ENCODE measurements at regions not wholly inside any gene's neighbourhood (a gene's known extent, or its start where the extent isn't known, plus 50 kb on each side); places are given as distances from the start of the nearest gene placed in this dataset.

DNA sequence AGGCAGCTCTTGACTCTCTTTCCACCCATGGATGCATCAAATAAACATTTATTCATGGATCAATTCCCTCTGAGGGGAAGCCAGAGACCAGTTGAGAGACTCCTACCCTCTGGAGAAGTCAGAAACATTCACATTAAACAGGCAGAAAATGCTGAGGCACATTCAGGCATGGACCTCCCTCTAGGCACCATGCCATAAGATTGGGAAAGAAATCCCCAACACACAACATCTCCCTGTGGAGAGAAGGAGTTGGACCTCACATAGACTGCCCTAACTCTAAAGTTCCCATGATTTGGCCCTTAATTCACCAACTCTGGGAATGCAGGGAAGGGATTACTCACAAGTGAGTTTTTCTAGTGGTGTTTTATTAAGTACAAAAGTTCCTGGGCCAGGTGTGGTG lies 415.3 kb upstream of the C1orf87 start:
- H3K9me3 ChIP-seq (ENCODE audit: control insufficient read depth, low read length): no peaks in the 10 kb centered on the region
- no peaks in the 10 kb centered on the region for H3K4me1 ChIP-seq (ENCODE audit: control insufficient read depth, insufficient read depth, low read length, poor library complexity, severe bottlenecking)
- no peak overlapping the region for H3K27ac ChIP-seq (ENCODE audit: low read depth, low read length, severe bottlenecking)
- no peak overlapping the region for H3K4me3 ChIP-seq (ENCODE audit: extremely low read depth, insufficient read depth, low read length, poor library complexity, severe bottlenecking)
- H3K36me3 ChIP-seq (ENCODE audit: control insufficient read depth, insufficient read depth, low read length): no peaks in the 10 kb centered on the region

DNA sequence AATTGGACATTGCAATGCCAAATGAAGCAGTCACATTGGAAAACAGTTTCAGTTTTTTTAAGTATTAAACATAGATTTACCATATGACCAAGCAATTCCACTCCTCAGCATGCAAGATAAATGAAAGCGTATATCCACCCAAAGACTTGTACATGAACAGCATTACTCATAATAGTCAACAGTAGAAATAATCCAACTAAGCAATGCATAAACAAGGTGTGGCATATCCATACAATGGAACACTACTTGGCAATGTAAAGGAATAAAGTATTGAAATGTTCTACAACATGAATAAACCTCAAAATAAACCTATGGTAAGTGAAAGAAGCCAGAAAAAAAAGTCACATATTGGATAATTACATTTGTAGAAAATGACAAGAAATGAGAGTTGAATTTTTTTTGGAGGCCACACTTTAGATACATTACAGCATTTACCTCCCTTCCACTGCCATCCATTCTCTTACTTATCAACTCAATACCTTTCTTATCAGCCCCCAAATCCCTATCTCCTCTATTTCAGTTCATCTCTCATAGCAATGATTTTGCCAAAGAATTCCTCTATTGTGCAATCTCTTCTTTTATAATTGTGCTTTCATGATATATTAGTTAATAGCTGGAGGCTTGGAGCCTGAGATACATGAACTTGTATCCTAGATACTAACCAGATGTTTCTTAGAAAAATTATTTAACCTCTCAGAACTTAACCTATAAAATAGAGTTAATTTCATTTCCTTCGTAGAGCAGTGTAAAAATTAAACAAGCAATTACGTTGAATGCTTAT lies 414.2 kb upstream of the C1orf87 start:
- WGBS, 2 experiments (ENCODE audit: insufficient coverage in 2 of 2): no CpG with 5 or more reads among the region's 3 CpGs
- Histone ChIP-seq H3K4me3 (ENCODE audit: extremely low read depth, insufficient read depth, low read length, poor library complexity, severe bottlenecking) (no peak overlapping the region), H3K9me3 (ENCODE audit: control insufficient read depth, low read length) (no peaks in the 10 kb centered on the region), H3K36me3 (ENCODE audit: control insufficient read depth, insufficient read depth, low read length) (no peaks in the 10 kb centered on the region), H3K4me1 (ENCODE audit: control insufficient read depth, insufficient read depth, low read length, poor library complexity, severe bottlenecking) (no peaks in the 10 kb centered on the region), H3K27ac (ENCODE audit: low read depth, low read length, severe bottlenecking) (no peak overlapping the region)

DNA sequence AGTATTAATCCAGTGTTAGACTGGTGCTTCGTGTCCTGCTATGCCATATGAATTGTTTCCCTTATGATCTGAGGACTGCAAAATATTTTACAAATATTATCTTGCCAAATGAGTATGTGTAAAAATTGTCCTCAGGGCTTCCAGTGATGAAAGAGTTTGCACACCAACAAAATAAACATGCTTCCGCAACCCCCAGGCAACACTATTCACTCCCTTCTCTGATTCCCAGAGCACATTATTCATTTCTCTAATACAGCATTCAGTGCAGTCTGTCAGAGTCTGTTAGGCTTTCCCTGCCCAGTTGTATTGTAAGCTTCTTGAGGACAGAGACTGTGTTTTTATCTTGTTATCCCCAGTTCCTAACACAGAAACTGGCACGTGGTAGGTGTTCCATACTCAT lies 409.9 kb upstream of the C1orf87 start:
- Histone ChIP-seq H3K4me1 (ENCODE audit: control insufficient read depth, insufficient read depth, low read length, poor library complexity, severe bottlenecking) (no peaks in the 10 kb centered on the region), H3K9me3 (ENCODE audit: control insufficient read depth, low read length) (no peaks in the 10 kb centered on the region), H3K27ac (ENCODE audit: low read depth, low read length, severe bottlenecking) (no peak overlapping the region), H3K4me3 (ENCODE audit: extremely low read depth, insufficient read depth, low read length, poor library complexity, severe bottlenecking) (no peak overlapping the region), H3K36me3 (ENCODE audit: control insufficient read depth, insufficient read depth, low read length) (no peaks in the 10 kb centered on the region)
- WGBS, 2 experiments (ENCODE audit: insufficient coverage in 2 of 2): 80 to 100% methylated on average over 1 of the region's 3 CpGs

DNA sequence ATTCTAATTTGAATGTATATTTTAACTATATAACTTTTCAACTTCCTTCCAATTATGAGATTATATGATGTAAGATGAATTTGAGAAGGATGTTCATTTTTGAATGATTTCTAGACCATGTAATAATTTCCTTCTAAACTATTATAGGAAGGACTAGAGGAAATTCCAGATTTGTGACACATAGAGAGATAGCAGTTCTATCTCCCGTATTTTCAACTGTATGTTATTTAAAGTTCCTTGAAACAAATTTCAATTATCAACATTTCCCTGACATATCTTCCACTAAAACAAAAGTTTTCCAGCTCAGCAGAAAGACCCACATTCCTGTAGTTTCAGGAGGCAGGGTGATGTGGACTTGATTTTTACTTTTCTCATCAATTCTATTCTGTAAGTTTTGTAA lies 396.7 kb upstream of the C1orf87 start:
- H3K4me3 ChIP-seq (ENCODE audit: extremely low read depth, insufficient read depth, low read length, poor library complexity, severe bottlenecking): no peak overlapping the region
- H3K36me3 ChIP-seq (ENCODE audit: control insufficient read depth, insufficient read depth, low read length): no peaks in the 10 kb centered on the region
- no CpG with 5 or more reads among the region's 1 CpG for WGBS, 2 experiments (ENCODE audit: insufficient coverage in 2 of 2)
- no peaks in the 10 kb centered on the region for H3K4me1 ChIP-seq (ENCODE audit: control insufficient read depth, insufficient read depth, low read length, poor library complexity, severe bottlenecking)
- no peaks in the 10 kb centered on the region for H3K9me3 ChIP-seq (ENCODE audit: control insufficient read depth, low read length)
- H3K27ac ChIP-seq (ENCODE audit: low read depth, low read length, severe bottlenecking): no peak overlapping the region

DNA sequence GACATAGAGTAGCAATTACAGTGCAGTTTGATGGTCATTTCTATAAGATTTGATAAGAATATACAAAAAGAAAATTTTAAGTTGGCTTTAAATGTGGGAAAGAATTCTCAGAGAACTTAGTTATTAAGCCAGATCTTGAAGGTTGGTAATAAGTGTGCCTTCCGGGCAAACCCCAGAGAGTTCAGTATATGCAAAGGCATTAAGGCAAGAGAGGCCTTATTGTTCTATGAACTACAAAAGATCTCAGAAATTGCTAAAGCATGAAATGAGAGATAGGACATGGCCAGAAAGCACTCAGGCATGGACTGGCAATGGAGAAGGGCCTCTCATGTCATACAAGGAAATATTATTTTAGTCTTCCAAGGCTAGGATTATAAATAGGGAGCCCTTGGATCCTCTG lies 390.2 kb upstream of the C1orf87 start:
- 100% methylated on average over 1 of the region's 1 CpG; no CpG with 5 or more reads in 1 of the 2 experiments for WGBS, 2 experiments (ENCODE audit: insufficient coverage in 2 of 2)

DNA sequence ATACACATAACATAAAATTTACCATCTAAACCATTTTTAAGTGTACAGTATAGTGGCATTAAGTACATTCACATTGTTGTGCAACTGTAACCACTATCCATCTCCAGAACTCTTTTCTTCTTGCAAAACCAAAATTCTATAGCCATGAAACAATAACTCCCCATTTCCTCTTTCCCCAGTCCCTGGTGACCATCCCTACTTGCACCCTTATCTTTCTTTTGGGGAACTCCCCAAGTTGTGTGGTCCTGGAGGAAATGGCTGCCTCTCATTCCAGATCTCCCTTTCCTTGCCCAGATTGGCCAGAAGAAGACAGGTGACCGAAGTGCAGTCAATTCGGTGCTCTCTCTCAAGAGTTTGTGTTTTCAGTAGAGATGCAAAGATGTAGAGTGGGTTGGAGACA lies 389.6 kb upstream of the C1orf87 start:
- no peaks in the 10 kb centered on the region for H3K9me3 ChIP-seq (ENCODE audit: control insufficient read depth, low read length)
- no peak overlapping the region for H3K4me3 ChIP-seq (ENCODE audit: extremely low read depth, insufficient read depth, low read length, poor library complexity, severe bottlenecking)
- WGBS, 2 experiments (ENCODE audit: insufficient coverage in 2 of 2): 60 to 100% methylated on average over 1 of the region's 2 CpGs
- no peaks in the 10 kb centered on the region for H3K36me3 ChIP-seq (ENCODE audit: control insufficient read depth, insufficient read depth, low read length)
- H3K27ac ChIP-seq (ENCODE audit: low read depth, low read length, severe bottlenecking): no peak overlapping the region
- H3K4me1 ChIP-seq (ENCODE audit: control insufficient read depth, insufficient read depth, low read length, poor library complexity, severe bottlenecking): no peaks in the 10 kb centered on the region

More for the DNA sequence above, 390.2 kb upstream of the C1orf87 start:
- no peaks in the 10 kb centered on the region for H3K36me3 ChIP-seq (ENCODE audit: control insufficient read depth, insufficient read depth, low read length)
- H3K9me3 ChIP-seq (ENCODE audit: control insufficient read depth, low read length): no peaks in the 10 kb centered on the region
- H3K4me3 ChIP-seq (ENCODE audit: extremely low read depth, insufficient read depth, low read length, poor library complexity, severe bottlenecking): no peak overlapping the region
- H3K27ac ChIP-seq (ENCODE audit: low read depth, low read length, severe bottlenecking): no peak overlapping the region
- no peaks in the 10 kb centered on the region for H3K4me1 ChIP-seq (ENCODE audit: control insufficient read depth, insufficient read depth, low read length, poor library complexity, severe bottlenecking)

DNA sequence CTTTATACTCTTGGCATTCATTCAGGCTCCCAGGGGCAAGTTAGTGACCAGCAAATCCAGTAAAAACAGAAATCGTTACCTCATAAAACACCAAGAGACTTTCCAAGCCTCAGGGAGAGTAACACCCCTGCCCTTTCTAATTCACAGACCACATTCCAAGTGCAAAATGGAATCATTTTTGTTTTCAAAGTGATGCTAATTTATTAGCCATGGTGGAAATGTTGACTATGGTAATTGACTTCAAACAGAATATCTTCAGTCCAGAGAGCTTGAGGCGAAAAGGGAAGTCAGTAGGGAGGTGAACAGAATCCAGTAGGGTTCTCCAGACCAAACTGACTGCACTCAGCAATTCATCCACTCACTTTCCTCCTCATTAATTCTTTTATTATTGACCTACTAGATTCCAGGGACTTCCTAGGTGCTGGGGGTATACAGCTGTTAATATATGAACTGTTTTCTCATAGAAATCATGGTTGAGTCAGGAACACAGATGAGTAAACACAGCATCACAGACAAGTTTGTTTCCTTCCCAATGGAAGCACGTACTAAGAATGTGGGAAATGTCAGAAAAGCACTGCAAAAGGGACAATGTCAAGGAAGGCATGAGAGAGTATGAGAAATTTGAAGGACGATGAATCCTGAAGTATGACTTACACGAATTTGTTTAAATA lies 388.5 kb upstream of the C1orf87 start:
- WGBS, 2 experiments (ENCODE audit: insufficient coverage in 2 of 2): 20 to 60% methylated on average over 1 of the region's 5 CpGs
- no peak overlapping the region for H3K27ac ChIP-seq (ENCODE audit: low read depth, low read length, severe bottlenecking)

DNA sequence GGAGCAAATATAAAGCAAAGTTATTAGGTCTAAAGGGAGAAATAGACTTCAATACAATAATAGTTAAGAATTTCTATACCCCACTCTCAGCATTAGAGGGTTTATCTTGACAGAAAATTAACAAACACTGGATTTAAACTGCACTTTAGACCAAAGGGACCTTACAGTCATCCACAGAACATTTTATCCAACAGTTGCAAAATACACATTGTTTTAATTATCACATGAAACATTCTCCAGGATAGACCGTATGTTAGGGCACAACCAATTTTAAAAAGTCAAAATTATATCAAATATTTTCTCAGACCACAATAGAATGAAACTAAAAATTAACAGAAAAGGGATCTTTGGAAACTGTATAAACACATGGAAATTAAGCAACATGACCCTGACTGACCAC lies 384.5 kb upstream of the C1orf87 start:
- H3K9me3 ChIP-seq (ENCODE audit: control insufficient read depth, low read length): no peaks in the 10 kb centered on the region
- no peak overlapping the region for H3K4me3 ChIP-seq (ENCODE audit: extremely low read depth, insufficient read depth, low read length, poor library complexity, severe bottlenecking)
- no peaks in the 10 kb centered on the region for H3K36me3 ChIP-seq (ENCODE audit: control insufficient read depth, insufficient read depth, low read length)
- no CpG with 5 or more reads among the region's 1 CpG for WGBS, 2 experiments (ENCODE audit: insufficient coverage in 2 of 2)
- no peak overlapping the region for H3K27ac ChIP-seq (ENCODE audit: low read depth, low read length, severe bottlenecking)
- no peaks in the 10 kb centered on the region for H3K4me1 ChIP-seq (ENCODE audit: control insufficient read depth, insufficient read depth, low read length, poor library complexity, severe bottlenecking)

More for the DNA sequence above, 388.5 kb upstream of the C1orf87 start:
- no peaks in the 10 kb centered on the region for H3K9me3 ChIP-seq (ENCODE audit: control insufficient read depth, low read length)
- H3K36me3 ChIP-seq (ENCODE audit: control insufficient read depth, insufficient read depth, low read length): no peaks in the 10 kb centered on the region
- H3K4me1 ChIP-seq (ENCODE audit: control insufficient read depth, insufficient read depth, low read length, poor library complexity, severe bottlenecking): no peaks in the 10 kb centered on the region
- H3K4me3 ChIP-seq (ENCODE audit: extremely low read depth, insufficient read depth, low read length, poor library complexity, severe bottlenecking): no peak overlapping the region

DNA sequence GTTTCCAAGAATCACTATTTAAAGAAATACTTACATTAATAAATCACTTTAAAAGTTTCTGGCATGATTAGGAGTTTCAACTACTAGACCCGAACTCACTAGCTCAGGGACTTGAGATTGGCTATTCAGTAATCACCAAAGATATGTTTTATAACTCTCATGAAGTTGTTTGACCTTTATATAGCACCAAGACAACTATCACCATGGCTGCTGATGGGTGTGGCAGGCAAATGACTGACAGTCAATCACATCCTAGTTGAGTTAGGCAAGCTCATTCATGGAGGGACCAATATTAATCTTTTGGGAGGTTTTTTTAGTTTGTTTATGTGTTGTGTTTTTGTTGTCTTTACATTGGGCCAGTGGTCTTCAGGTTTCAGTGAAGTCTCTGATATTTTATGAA lies 376.3 kb upstream of the C1orf87 start:
- H3K9me3 ChIP-seq (ENCODE audit: control insufficient read depth, low read length): no peaks in the 10 kb centered on the region
- no CpG with 5 or more reads among the region's 1 CpG for WGBS, 2 experiments (ENCODE audit: insufficient coverage in 2 of 2)
- no peak overlapping the region for H3K4me3 ChIP-seq (ENCODE audit: extremely low read depth, insufficient read depth, low read length, poor library complexity, severe bottlenecking)
- H3K4me1 ChIP-seq (ENCODE audit: control insufficient read depth, insufficient read depth, low read length, poor library complexity, severe bottlenecking): no peaks in the 10 kb centered on the region
- no peak overlapping the region for H3K27ac ChIP-seq (ENCODE audit: low read depth, low read length, severe bottlenecking)
- H3K36me3 ChIP-seq (ENCODE audit: control insufficient read depth, insufficient read depth, low read length): no peaks in the 10 kb centered on the region

DNA sequence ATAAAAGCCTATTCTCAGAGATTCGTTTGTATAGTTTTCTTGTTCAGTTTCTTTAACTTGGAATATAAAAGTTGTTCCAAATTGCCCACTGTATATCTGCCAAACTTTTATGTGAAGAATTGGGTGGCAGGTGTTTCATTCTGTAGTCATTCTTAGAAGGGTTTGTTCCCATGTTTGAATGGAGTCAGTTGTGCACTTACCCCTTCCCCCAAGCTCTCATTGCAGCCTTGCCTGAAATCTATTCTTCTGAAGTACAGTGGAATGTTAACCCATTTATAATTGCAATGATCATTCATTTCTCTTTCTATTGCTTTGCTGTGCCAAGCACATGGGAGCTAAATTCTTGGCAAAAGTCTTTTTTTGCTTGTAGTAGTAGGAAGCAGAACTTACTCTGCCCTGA lies 375.3 kb upstream of the C1orf87 start:
- no peak overlapping the region for H3K4me3 ChIP-seq (ENCODE audit: extremely low read depth, insufficient read depth, low read length, poor library complexity, severe bottlenecking)
- WGBS, 2 experiments (ENCODE audit: insufficient coverage in 2 of 2): 89% methylated on average over 1 of the region's 1 CpG; no CpG with 5 or more reads in 1 of the 2 experiments
- H3K36me3 ChIP-seq (ENCODE audit: control insufficient read depth, insufficient read depth, low read length): no peaks in the 10 kb centered on the region
- no peak overlapping the region for H3K27ac ChIP-seq (ENCODE audit: low read depth, low read length, severe bottlenecking)
- no peaks in the 10 kb centered on the region for H3K9me3 ChIP-seq (ENCODE audit: control insufficient read depth, low read length)
- no peaks in the 10 kb centered on the region for H3K4me1 ChIP-seq (ENCODE audit: control insufficient read depth, insufficient read depth, low read length, poor library complexity, severe bottlenecking)

DNA sequence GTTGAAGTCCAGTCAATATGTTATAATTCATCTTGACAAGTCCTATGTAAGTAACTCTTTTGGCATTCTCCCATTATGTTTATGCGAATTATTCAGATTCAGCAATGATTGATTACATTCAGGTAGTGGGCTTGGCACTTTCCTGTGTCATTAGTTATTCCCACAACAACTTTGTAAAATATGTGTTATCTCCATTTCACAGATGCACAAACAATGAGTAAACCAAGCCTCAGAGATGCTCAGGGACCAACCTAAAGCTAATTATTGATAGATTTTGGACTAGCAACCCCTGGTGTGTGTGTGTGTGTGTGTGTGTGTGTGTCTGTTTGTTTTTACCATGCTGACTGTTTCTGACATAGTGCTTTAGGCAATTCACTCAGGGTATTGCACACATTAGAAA lies 371.1 kb upstream of the C1orf87 start:
- H3K36me3 ChIP-seq (ENCODE audit: control insufficient read depth, insufficient read depth, low read length): no peaks in the 10 kb centered on the region
- no peak overlapping the region for H3K4me3 ChIP-seq (ENCODE audit: extremely low read depth, insufficient read depth, low read length, poor library complexity, severe bottlenecking)
- no peaks in the 10 kb centered on the region for H3K9me3 ChIP-seq (ENCODE audit: control insufficient read depth, low read length)
- no CpG with 5 or more reads among the region's 1 CpG for WGBS, 2 experiments (ENCODE audit: insufficient coverage in 2 of 2)
- no peaks in the 10 kb centered on the region for H3K4me1 ChIP-seq (ENCODE audit: control insufficient read depth, insufficient read depth, low read length, poor library complexity, severe bottlenecking)
- no peak overlapping the region for H3K27ac ChIP-seq (ENCODE audit: low read depth, low read length, severe bottlenecking)

Data from mesodermal cell (in vitro differentiated cells).